HL-60 (cell line): ENCODE measurements at regions not wholly inside any gene's neighbourhood (a gene's known extent, or its start where the extent isn't known, plus 50 kb on each side); places are given as distances from the start of the nearest gene placed in this dataset.

Experiments used
- GABPA ChIP-seq: IDR thresholded peaks from 2 replicates; pipeline ENCODE4 v1.6.1; 2012; ENCODE audit warnings: low read depth
- POLR2AphosphoS5 ChIP-seq: IDR thresholded peaks from 2 replicates; pipeline ENCODE4 v1.6.1; 2012; ENCODE audit warnings: low read depth
- SPI1 ChIP-seq: IDR thresholded peaks from 2 replicates; pipeline ENCODE4 v1.6.1; 2012; ENCODE audit warnings: low read depth, mild to moderate bottlenecking, borderline replicate concordance
- TF ChIP-seq, protein P1 (sequence below): IDR thresholded peaks from one replicate; pipeline ENCODE4 v1.5.1; 2011; ENCODE audit warnings: low read length, control low read depth, inconsistent platforms; ENCODE audit not compliant: insufficient read depth
- TF ChIP-seq, protein P2 (sequence below): IDR thresholded peaks from 2 replicates; pipeline ENCODE4 v1.6.1; 2012; ENCODE audit warnings: low read depth; ENCODE audit not compliant: insufficient replicate concordance

DNA sequence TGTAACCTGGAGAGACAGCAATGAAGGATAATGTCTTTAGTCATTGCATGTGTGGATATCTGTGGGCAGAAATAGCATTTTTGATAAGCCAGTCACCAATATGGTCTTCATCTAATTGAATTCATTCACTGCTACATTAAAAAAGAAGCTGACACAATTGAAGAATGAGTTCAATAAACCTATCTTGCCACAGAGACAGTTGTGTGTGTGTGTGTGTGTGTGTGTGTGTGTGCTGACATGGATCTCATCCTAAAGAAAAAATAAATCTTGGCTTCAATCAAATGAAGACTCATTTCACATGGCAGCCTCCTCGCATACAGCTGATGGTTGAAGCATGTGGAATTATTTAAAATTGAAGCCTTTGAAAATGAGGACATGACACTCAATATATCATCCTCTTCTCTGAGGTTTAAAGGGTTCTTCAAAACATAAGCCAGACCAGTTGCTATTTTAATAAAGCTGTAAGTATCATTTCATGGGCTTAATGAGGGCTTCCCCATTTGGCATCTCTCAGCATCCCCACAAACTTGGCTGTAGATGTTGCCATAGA is 118.5 kb upstream of the PTPN3 start:
- TF ChIP-seq, protein P1, sequence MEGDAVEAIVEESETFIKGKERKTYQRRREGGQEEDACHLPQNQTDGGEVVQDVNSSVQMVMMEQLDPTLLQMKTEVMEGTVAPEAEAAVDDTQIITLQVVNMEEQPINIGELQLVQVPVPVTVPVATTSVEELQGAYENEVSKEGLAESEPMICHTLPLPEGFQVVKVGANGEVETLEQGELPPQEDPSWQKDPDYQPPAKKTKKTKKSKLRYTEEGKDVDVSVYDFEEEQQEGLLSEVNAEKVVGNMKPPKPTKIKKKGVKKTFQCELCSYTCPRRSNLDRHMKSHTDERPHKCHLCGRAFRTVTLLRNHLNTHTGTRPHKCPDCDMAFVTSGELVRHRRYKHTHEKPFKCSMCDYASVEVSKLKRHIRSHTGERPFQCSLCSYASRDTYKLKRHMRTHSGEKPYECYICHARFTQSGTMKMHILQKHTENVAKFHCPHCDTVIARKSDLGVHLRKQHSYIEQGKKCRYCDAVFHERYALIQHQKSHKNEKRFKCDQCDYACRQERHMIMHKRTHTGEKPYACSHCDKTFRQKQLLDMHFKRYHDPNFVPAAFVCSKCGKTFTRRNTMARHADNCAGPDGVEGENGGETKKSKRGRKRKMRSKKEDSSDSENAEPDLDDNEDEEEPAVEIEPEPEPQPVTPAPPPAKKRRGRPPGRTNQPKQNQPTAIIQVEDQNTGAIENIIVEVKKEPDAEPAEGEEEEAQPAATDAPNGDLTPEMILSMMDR: no peak
- TF ChIP-seq POLR2AphosphoS5 (no peak), SPI1 (no peak), GABPA (no peak)
- TF ChIP-seq, protein P2, sequence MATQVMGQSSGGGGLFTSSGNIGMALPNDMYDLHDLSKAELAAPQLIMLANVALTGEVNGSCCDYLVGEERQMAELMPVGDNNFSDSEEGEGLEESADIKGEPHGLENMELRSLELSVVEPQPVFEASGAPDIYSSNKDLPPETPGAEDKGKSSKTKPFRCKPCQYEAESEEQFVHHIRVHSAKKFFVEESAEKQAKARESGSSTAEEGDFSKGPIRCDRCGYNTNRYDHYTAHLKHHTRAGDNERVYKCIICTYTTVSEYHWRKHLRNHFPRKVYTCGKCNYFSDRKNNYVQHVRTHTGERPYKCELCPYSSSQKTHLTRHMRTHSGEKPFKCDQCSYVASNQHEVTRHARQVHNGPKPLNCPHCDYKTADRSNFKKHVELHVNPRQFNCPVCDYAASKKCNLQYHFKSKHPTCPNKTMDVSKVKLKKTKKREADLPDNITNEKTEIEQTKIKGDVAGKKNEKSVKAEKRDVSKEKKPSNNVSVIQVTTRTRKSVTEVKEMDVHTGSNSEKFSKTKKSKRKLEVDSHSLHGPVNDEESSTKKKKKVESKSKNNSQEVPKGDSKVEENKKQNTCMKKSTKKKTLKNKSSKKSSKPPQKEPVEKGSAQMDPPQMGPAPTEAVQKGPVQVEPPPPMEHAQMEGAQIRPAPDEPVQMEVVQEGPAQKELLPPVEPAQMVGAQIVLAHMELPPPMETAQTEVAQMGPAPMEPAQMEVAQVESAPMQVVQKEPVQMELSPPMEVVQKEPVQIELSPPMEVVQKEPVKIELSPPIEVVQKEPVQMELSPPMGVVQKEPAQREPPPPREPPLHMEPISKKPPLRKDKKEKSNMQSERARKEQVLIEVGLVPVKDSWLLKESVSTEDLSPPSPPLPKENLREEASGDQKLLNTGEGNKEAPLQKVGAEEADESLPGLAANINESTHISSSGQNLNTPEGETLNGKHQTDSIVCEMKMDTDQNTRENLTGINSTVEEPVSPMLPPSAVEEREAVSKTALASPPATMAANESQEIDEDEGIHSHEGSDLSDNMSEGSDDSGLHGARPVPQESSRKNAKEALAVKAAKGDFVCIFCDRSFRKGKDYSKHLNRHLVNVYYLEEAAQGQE: no peak
